Cardiac fibroblast (primary cell): ENCODE measurements at regions not wholly inside any gene's neighbourhood (a gene's known extent, or its start where the extent isn't known, plus 50 kb on each side); places are given as distances from the start of the nearest gene placed in this dataset.

Source experiments
- DNase-seq, 2 donors: peaks; one replicate each; pipeline versions ENCODE4 v3.0.0 to v3.0.0-alpha.2; 2010; ENCODE audit warnings: low read depth in 2 of 2
- H3K4me3 ChIP-seq, 2 donors: replicated peaks in 1 of 2; 1 replicate in 1 of 2; 2 replicates in 1 of 2; pipeline ENCODE4 v1.5.1; 2011; ENCODE audit warnings: low read depth in 2 of 2, low read length in 2 of 2, mild to moderate bottlenecking in 2 of 2, moderate library complexity in 1 of 2
- TF ChIP-seq, protein P1 (sequence below): IDR thresholded peaks from one replicate; pipeline ENCODE4 v1.5.1; 2011; ENCODE audit warnings: low read depth, mild to moderate bottlenecking, low read length, inconsistent platforms

GRCh38 chr5:63230754-63231153 lies 652.1 kb downstream of the LRRC70 start:
- TF ChIP-seq, protein P1, sequence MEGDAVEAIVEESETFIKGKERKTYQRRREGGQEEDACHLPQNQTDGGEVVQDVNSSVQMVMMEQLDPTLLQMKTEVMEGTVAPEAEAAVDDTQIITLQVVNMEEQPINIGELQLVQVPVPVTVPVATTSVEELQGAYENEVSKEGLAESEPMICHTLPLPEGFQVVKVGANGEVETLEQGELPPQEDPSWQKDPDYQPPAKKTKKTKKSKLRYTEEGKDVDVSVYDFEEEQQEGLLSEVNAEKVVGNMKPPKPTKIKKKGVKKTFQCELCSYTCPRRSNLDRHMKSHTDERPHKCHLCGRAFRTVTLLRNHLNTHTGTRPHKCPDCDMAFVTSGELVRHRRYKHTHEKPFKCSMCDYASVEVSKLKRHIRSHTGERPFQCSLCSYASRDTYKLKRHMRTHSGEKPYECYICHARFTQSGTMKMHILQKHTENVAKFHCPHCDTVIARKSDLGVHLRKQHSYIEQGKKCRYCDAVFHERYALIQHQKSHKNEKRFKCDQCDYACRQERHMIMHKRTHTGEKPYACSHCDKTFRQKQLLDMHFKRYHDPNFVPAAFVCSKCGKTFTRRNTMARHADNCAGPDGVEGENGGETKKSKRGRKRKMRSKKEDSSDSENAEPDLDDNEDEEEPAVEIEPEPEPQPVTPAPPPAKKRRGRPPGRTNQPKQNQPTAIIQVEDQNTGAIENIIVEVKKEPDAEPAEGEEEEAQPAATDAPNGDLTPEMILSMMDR: no peak
- H3K4me3 ChIP-seq: no peak overlapping the region
- DNase-seq: no peak

DNA sequence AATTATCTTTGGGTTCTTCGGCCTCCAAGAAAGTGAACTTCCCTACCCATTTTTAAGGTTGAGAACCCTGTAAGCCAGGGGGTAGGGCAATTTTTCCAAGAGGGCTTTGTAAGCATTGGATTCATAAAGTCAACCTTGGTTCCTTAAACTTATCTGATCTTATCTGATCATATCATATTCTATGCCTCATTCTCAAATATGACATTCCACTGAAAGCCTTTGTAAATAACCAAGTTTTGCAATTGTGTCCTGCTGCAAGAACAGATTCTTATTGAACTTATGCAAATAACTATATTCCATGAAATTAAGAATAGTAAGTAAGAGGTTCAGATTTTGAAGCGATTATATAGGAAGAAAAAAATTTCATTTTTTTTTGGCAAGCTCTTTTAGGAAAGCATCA lies 649.5 kb downstream of the LRRC70 start:
- H3K4me3 ChIP-seq: no peak overlapping the region
- TF ChIP-seq, protein P1: no peak
- no peak for DNase-seq

DNA sequence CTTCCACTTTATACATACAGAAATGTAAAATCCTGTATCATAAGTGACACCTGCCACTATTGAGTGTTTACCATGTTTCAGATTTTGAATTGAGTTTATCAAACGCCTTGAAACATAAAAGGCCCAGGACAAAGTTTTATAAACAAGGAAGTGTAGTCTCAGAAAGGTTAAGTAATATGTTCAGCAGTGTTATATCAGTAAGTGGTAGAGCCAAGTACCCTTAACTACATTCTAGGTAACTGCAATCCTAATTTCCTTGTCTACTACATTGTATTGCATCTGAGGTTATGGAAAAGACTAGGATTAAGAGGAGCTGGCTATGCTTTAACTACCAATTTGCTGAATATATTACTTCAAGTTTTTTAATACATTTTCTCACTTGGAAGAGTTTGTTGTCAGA lies 641.6 kb downstream of the LRRC70 start:
- DNase-seq: no peak
- TF ChIP-seq, protein P1: no peak
- no peak overlapping the region for H3K4me3 ChIP-seq

GRCh38 chr5:63217422-63217821 lies 638.8 kb downstream of the LRRC70 start:
- H3K4me3 ChIP-seq: no peak overlapping the region
- TF ChIP-seq, protein P1: no peak
- DNase-seq: no peak

- no peak overlapping the region for H3K4me3 ChIP-seq
Measured at GRCh38 chr5:63213256-63213655, 634.6 kb downstream of the LRRC70 start.

GRCh38 chr5:63211448-63212132 lies 633.0 kb downstream of the LRRC70 start:
- TF ChIP-seq, protein P1: no peak
- DNase-seq: no peak
- H3K4me3 ChIP-seq: no peak overlapping the region

More at GRCh38 chr5:63213256-63213655, 634.6 kb downstream of the LRRC70 start:
- TF ChIP-seq, protein P1: no peak
- no peak for DNase-seq

DNA sequence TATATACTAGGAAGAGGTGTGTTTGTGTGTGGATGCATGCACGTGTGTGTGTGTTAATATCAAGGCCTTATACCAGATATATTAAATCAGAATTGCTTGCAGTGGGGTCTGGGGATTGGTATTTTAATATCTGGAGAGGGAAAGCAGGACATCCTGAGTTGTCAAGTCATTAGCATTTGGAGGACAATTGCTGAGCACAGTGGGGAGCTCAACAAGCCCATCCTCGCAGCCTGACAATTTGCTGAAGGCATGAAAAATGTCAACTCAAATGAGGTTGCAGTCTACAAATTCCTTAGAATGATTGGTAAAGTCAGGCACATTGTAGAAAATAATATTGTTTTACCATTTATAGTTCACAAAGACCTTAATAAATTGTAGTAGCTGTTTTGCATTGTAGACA lies 627.4 kb downstream of the LRRC70 start:
- no peak for DNase-seq
- TF ChIP-seq, protein P1: no peak
- no peak overlapping the region for H3K4me3 ChIP-seq
